Rectal smooth muscle tissue (tissue), 1 donor: ENCODE measurements at regions not wholly inside any gene's neighbourhood (a gene's known extent, or its start where the extent isn't known, plus 50 kb on each side); places are given as distances from the start of the nearest gene placed in this dataset.

Source experiments
- H3K27ac ChIP-seq: one replicate; pipeline ENCODE4 v1.7.0; 2013; ENCODE audit warnings: low read depth, low read length, inconsistent platforms
- H3K27me3 ChIP-seq: one replicate; pipeline ENCODE4 v1.7.0; 2013; ENCODE audit warnings: low read length; ENCODE audit not compliant: control insufficient read depth, insufficient read depth
- H3K36me3 ChIP-seq: one replicate; pipeline ENCODE4 v1.7.0; 2013; ENCODE audit warnings: low read length; ENCODE audit not compliant: control insufficient read depth, insufficient read depth
- H3K4me1 ChIP-seq: one replicate; pipeline ENCODE4 v1.7.0; 2013; ENCODE audit warnings: low read length; ENCODE audit not compliant: control insufficient read depth, insufficient read depth
- H3K4me3 ChIP-seq: one replicate; pipeline ENCODE4 v1.7.0; 2013; ENCODE audit warnings: low read length
- H3K9ac ChIP-seq: one replicate; pipeline ENCODE4 v1.7.0; 2013; ENCODE audit warnings: low read length

- H3K4me3 ChIP-seq: no peak overlapping the region
- H3K4me1 ChIP-seq: no peaks in the 10 kb centered on the region
- H3K9ac ChIP-seq: no peak overlapping the region
- no peak overlapping the region for H3K27ac ChIP-seq
- H3K36me3 ChIP-seq: no peaks in the 10 kb centered on the region
- no peaks in the 10 kb centered on the region for H3K27me3 ChIP-seq
Measured at GRCh38 chr3:157713101-157713500, 209.9 kb upstream of the VEPH1 start.

- Histone ChIP-seq H3K36me3 (no peaks in the 10 kb centered on the region), H3K4me3 (no peak overlapping the region), H3K27ac (no peak overlapping the region), H3K9ac (no peak overlapping the region), H3K4me1 (no peaks in the 10 kb centered on the region), H3K27me3 (no peaks in the 10 kb centered on the region)
Measured at GRCh38 chr3:157705258-157705657, 202.0 kb upstream of the VEPH1 start.

- no peaks in the 10 kb centered on the region for H3K4me1 ChIP-seq
- no peak overlapping the region for H3K4me3 ChIP-seq
- H3K27ac ChIP-seq: no peak overlapping the region
- H3K36me3 ChIP-seq: no peaks in the 10 kb centered on the region
- no peaks in the 10 kb centered on the region for H3K27me3 ChIP-seq
- H3K9ac ChIP-seq: no peak overlapping the region
Measured at GRCh38 chr3:157700405-157700804, 197.2 kb upstream of the VEPH1 start.

- Histone ChIP-seq H3K27ac (no peak overlapping the region), H3K27me3 (no peaks in the 10 kb centered on the region), H3K36me3 (no peaks in the 10 kb centered on the region), H3K9ac (no peak overlapping the region), H3K4me1 (no peaks in the 10 kb centered on the region), H3K4me3 (no peak overlapping the region)
Measured at GRCh38 chr3:157695586-157695985, 192.4 kb upstream of the VEPH1 start.

- Histone ChIP-seq H3K36me3 (no peaks in the 10 kb centered on the region), H3K27ac (no peak overlapping the region), H3K9ac (no peak overlapping the region), H3K4me3 (no peak overlapping the region), H3K27me3 (no peaks in the 10 kb centered on the region), H3K4me1 (no peaks in the 10 kb centered on the region)
Measured at GRCh38 chr3:157695103-157695502, 191.9 kb upstream of the VEPH1 start.

GRCh38 chr3:157693762-157694161 lies 190.5 kb upstream of the VEPH1 start:
- Histone ChIP-seq H3K4me3 (no peak overlapping the region), H3K9ac (no peak overlapping the region), H3K4me1 (no peaks in the 10 kb centered on the region), H3K27me3 (no peaks in the 10 kb centered on the region), H3K27ac (no peak overlapping the region), H3K36me3 (no peaks in the 10 kb centered on the region)

- no peak overlapping the region for H3K4me3 ChIP-seq
- H3K36me3 ChIP-seq: no peaks in the 10 kb centered on the region
- no peak overlapping the region for H3K9ac ChIP-seq
- no peak overlapping the region for H3K27ac ChIP-seq
- H3K27me3 ChIP-seq: no peaks in the 10 kb centered on the region
- no peaks in the 10 kb centered on the region for H3K4me1 ChIP-seq
Measured at GRCh38 chr3:157692468-157692867, 189.3 kb upstream of the VEPH1 start.

GRCh38 chr3:157683668-157684067 lies 180.5 kb upstream of the VEPH1 start:
- Histone ChIP-seq H3K9ac (no peak overlapping the region), H3K4me3 (no peak overlapping the region), H3K4me1 (no peaks in the 10 kb centered on the region), H3K27ac (no peak overlapping the region), H3K27me3 (no peaks in the 10 kb centered on the region), H3K36me3 (no peaks in the 10 kb centered on the region)

GRCh38 chr3:157672061-157672460 lies 168.8 kb upstream of the VEPH1 start:
- no peak overlapping the region for H3K9ac ChIP-seq
- H3K27me3 ChIP-seq: no peaks in the 10 kb centered on the region
- no peaks in the 10 kb centered on the region for H3K4me1 ChIP-seq
- no peak overlapping the region for H3K27ac ChIP-seq
- H3K4me3 ChIP-seq: no peak overlapping the region
- no peaks in the 10 kb centered on the region for H3K36me3 ChIP-seq

GRCh38 chr3:157671656-157672055 lies 168.4 kb upstream of the VEPH1 start:
- Histone ChIP-seq H3K27me3 (no peaks in the 10 kb centered on the region), H3K27ac (no peak overlapping the region), H3K4me3 (no peak overlapping the region), H3K36me3 (no peaks in the 10 kb centered on the region), H3K4me1 (no peaks in the 10 kb centered on the region), H3K9ac (no peak overlapping the region)

- Histone ChIP-seq H3K27ac (no peak overlapping the region), H3K4me3 (no peak overlapping the region)
Measured at GRCh38 chr3:157669416-157669815, 166.2 kb upstream of the VEPH1 start.

GRCh38 chr3:157667493-157667892 lies 164.3 kb upstream of the VEPH1 start:
- Histone ChIP-seq H3K4me3 (no peak overlapping the region), H3K36me3 (no peaks in the 10 kb centered on the region), H3K27me3 (no peaks in the 10 kb centered on the region), H3K27ac (no peak overlapping the region), H3K4me1 (no peaks in the 10 kb centered on the region), H3K9ac (no peak overlapping the region)

More at GRCh38 chr3:157669416-157669815, 166.2 kb upstream of the VEPH1 start:
- Histone ChIP-seq H3K36me3 (no peaks in the 10 kb centered on the region), H3K4me1 (no peaks in the 10 kb centered on the region), H3K9ac (no peak overlapping the region), H3K27me3 (no peaks in the 10 kb centered on the region)

GRCh38 chr3:157662171-157662570 lies 159.0 kb upstream of the VEPH1 start:
- Histone ChIP-seq H3K4me1 (no peaks in the 10 kb centered on the region), H3K9ac (no peak overlapping the region), H3K27me3 (no peaks in the 10 kb centered on the region), H3K36me3 (no peaks in the 10 kb centered on the region), H3K4me3 (no peak overlapping the region), H3K27ac (no peak overlapping the region)
